ENCODE measurements at regions not wholly inside any gene's neighbourhood (a gene's known extent, or its start where the extent isn't known, plus 50 kb on each side); places are given as distances from the start of the nearest gene placed in this dataset.
A peak's percentile ranks its signal among the peaks of the same experiment; 100 is the strongest.

GRCh38 chr10:78277314-78278057 lies 243.8 kb downstream of the RPS24 start:
- peak in 1 of 2 donors; percentile 47 for DNase-seq

- DNase-seq: no peak
These were observed 244.4 kb downstream of the RPS24 start for GRCh38 chr10:78278058-78278404.

GRCh38 chr10:78279756-78280155 lies 246.1 kb downstream of the RPS24 start:
- no peak for DNase-seq

- no peak for DNase-seq
These were observed 246.9 kb downstream of the RPS24 start for GRCh38 chr10:78280604-78281003.

- DNase-seq: no peak
These were observed 248.0 kb downstream of the RPS24 start for GRCh38 chr10:78281627-78282026.

- no peak for DNase-seq
These were observed 249.5 kb downstream of the RPS24 start for GRCh38 chr10:78283069-78283682.

- no peak for DNase-seq
These were observed 250.7 kb downstream of the RPS24 start for GRCh38 chr10:78284381-78284780.

- DNase-seq: no peak
These were observed 251.6 kb downstream of the RPS24 start for GRCh38 chr10:78285226-78285625.

- no peak for DNase-seq
These were observed 252.5 kb downstream of the RPS24 start for GRCh38 chr10:78286186-78286585.

GRCh38 chr10:78286668-78287067 lies 253.0 kb downstream of the RPS24 start:
- DNase-seq: no peak

- no peak for DNase-seq
These were observed 254.0 kb downstream of the RPS24 start for GRCh38 chr10:78287618-78288017.

- DNase-seq: no peak
These were observed 255.0 kb downstream of the RPS24 start for GRCh38 chr10:78288663-78289062.

- peak in 1 of 2 donors; percentile 26 for DNase-seq
These were observed 256.6 kb downstream of the RPS24 start for GRCh38 chr10:78290131-78290750.

- no peak for DNase-seq
These were observed 258.1 kb downstream of the RPS24 start for GRCh38 chr10:78291722-78292121.

- DNase-seq: no peak
These were observed 258.8 kb downstream of the RPS24 start for GRCh38 chr10:78292250-78292981.

- no peak for DNase-seq
These were observed 259.6 kb downstream of the RPS24 start for GRCh38 chr10:78292982-78293865.

GRCh38 chr10:78295242-78295641 lies 261.6 kb downstream of the RPS24 start:
- DNase-seq: no peak

GRCh38 chr10:78296785-78297184 lies 263.1 kb downstream of the RPS24 start:
- DNase-seq: no peak

GRCh38 chr10:78297997-78298396 lies 264.3 kb downstream of the RPS24 start:
- no peak for DNase-seq

GRCh38 chr10:78298835-78299234 lies 265.2 kb downstream of the RPS24 start:
- no peak for DNase-seq

GRCh38 chr10:78299851-78300468 lies 266.3 kb downstream of the RPS24 start:
- peak in 1 of 2 donors; percentile 35 for DNase-seq

GRCh38 chr10:78300526-78300925 lies 266.9 kb downstream of the RPS24 start:
- DNase-seq: no peak
